ENCODE measurements at regions not wholly inside any gene's neighbourhood (a gene's known extent, or its start where the extent isn't known, plus 50 kb on each side); places are given as distances from the start of the nearest gene placed in this dataset.

DNA sequence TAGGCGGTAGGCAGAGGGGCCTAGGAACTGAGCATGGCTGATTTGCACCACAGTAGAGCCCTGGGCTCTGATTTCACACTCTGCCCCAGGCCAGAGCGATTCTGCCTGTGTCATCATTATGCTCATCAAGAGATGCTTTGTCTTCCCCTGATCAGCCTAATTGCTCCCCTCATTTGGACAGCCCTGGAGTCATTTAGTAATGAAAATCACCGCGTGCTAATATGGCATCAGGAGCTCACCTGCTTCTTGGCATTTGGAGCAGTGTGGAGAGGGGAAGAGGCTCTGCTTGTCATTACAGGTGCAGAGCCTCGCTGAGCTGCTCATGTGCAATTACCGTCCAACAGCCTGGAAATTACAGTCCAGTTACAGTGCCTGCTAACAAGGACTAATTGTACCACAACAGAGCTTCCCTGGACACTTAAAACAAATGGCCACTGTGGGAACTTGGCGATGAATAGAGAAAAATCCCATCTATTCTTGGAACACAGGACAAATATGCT, 157.1 kb upstream of the WSCD1 start (continued):
- TF ChIP-seq, protein P1, sequence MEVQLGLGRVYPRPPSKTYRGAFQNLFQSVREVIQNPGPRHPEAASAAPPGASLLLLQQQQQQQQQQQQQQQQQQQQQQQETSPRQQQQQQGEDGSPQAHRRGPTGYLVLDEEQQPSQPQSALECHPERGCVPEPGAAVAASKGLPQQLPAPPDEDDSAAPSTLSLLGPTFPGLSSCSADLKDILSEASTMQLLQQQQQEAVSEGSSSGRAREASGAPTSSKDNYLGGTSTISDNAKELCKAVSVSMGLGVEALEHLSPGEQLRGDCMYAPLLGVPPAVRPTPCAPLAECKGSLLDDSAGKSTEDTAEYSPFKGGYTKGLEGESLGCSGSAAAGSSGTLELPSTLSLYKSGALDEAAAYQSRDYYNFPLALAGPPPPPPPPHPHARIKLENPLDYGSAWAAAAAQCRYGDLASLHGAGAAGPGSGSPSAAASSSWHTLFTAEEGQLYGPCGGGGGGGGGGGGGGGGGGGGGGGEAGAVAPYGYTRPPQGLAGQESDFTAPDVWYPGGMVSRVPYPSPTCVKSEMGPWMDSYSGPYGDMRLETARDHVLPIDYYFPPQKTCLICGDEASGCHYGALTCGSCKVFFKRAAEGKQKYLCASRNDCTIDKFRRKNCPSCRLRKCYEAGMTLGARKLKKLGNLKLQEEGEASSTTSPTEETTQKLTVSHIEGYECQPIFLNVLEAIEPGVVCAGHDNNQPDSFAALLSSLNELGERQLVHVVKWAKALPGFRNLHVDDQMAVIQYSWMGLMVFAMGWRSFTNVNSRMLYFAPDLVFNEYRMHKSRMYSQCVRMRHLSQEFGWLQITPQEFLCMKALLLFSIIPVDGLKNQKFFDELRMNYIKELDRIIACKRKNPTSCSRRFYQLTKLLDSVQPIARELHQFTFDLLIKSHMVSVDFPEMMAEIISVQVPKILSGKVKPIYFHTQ (CRISPR knock-in tag; IDR thresholded peaks at IDR 0.05), result no peak
- TF ChIP-seq, protein P2, sequence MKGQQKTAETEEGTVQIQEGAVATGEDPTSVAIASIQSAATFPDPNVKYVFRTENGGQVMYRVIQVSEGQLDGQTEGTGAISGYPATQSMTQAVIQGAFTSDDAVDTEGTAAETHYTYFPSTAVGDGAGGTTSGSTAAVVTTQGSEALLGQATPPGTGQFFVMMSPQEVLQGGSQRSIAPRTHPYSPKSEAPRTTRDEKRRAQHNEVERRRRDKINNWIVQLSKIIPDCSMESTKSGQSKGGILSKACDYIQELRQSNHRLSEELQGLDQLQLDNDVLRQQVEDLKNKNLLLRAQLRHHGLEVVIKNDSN (CRISPR knock-in tag; IDR thresholded peaks at IDR 0.05), result no peak
- TF ChIP-seq ZNF263 (CRISPR knock-in tag; IDR thresholded peaks at IDR 0.05; ENCODE audit: low read depth), result no peak
- TF ChIP-seq CBFB (CRISPR knock-in tag; IDR thresholded peaks at IDR 0.05; ENCODE audit: low read depth), result no peak
- TF ChIP-seq IRF2 (CRISPR knock-in tag; IDR thresholded peaks at IDR 0.05; ENCODE audit: borderline replicate concordance, low read depth), result no peak
- no peak for TF ChIP-seq RORB (CRISPR knock-in tag; IDR thresholded peaks at IDR 0.05)
- TF ChIP-seq, protein P3, sequence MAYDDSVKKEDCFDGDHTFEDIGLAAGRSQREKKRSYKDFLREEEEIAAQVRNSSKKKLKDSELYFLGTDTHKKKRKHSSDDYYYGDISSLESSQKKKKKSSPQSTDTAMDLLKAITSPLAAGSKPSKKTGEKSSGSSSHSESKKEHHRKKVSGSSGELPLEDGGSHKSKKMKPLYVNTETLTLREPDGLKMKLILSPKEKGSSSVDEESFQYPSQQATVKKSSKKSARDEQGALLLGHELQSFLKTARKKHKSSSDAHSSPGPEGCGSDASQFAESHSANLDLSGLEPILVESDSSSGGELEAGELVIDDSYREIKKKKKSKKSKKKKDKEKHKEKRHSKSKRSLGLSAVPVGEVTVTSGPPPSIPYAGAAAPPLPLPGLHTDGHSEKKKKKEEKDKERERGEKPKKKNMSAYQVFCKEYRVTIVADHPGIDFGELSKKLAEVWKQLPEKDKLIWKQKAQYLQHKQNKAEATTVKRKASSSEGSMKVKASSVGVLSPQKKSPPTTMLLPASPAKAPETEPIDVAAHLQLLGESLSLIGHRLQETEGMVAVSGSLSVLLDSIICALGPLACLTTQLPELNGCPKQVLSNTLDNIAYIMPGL (CRISPR knock-in tag; IDR thresholded peaks at IDR 0.05), result no peak

DNA sequence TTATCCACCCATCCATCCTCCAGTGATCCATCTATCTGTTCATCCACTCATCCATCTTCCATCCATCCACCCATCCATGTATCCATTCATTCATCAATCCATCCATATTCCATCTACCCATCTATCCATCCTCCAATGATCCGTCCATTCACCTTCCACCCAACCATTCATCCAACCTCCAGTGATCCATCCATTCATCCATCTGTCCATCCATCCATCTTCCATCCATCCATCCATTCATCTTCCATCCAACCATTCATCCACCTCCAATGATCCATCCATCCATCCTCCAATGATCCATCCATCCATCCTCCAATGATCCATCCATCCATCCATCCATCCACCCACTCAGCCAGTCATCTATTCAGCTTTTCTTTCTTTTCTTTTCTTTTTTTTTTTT, 156.5 kb upstream of the WSCD1 start:
- no peak overlapping the region for H3K4me3 Mint-ChIP-seq
- no peak overlapping the region for H3K27ac Mint-ChIP-seq
- POLR2A ChIA-PET, result no interaction called here
- CTCF ChIA-PET, result interaction anchor here (0.9 kb wide), 1 partner anchor 119 kb away, joined by 3 read pairs; no protein-coding TSS in a partner anchor
- H3K36me3 Mint-ChIP-seq, result no peaks in the 10 kb centered on the region
- H3K27me3 Mint-ChIP-seq (ENCODE audit: low read depth), result peaks cover 32% of the 10 kb centered on the region
- H3K9me3 Mint-ChIP-seq, result peaks cover 6% of the 10 kb centered on the region
- H3K4me1 Mint-ChIP-seq, result peaks cover 22% of the 10 kb centered on the region
- TF ChIP-seq, protein P4, sequence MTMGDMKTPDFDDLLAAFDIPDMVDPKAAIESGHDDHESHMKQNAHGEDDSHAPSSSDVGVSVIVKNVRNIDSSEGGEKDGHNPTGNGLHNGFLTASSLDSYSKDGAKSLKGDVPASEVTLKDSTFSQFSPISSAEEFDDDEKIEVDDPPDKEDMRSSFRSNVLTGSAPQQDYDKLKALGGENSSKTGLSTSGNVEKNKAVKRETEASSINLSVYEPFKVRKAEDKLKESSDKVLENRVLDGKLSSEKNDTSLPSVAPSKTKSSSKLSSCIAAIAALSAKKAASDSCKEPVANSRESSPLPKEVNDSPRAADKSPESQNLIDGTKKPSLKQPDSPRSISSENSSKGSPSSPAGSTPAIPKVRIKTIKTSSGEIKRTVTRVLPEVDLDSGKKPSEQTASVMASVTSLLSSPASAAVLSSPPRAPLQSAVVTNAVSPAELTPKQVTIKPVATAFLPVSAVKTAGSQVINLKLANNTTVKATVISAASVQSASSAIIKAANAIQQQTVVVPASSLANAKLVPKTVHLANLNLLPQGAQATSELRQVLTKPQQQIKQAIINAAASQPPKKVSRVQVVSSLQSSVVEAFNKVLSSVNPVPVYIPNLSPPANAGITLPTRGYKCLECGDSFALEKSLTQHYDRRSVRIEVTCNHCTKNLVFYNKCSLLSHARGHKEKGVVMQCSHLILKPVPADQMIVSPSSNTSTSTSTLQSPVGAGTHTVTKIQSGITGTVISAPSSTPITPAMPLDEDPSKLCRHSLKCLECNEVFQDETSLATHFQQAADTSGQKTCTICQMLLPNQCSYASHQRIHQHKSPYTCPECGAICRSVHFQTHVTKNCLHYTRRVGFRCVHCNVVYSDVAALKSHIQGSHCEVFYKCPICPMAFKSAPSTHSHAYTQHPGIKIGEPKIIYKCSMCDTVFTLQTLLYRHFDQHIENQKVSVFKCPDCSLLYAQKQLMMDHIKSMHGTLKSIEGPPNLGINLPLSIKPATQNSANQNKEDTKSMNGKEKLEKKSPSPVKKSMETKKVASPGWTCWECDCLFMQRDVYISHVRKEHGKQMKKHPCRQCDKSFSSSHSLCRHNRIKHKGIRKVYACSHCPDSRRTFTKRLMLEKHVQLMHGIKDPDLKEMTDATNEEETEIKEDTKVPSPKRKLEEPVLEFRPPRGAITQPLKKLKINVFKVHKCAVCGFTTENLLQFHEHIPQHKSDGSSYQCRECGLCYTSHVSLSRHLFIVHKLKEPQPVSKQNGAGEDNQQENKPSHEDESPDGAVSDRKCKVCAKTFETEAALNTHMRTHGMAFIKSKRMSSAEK (CRISPR knock-in tag; IDR thresholded peaks at IDR 0.05; ENCODE audit: borderline replicate concordance), result no peak
- TF ChIP-seq ZNF232 (CRISPR knock-in tag; IDR thresholded peaks at IDR 0.05) (no peak), ZNF317 (CRISPR knock-in tag; IDR thresholded peaks at IDR 0.05; ENCODE audit: borderline replicate concordance, low read depth) (no peak), ZNF121 (CRISPR knock-in tag; IDR thresholded peaks at IDR 0.05) (no peak), EMX1 (CRISPR knock-in tag; IDR thresholded peaks at IDR 0.05) (no peak), NFYB (CRISPR knock-in tag; conservative IDR thresholded peaks at IDR 0.05; ENCODE audit: low read depth) (no peak), GTF2I (CRISPR knock-in tag; conservative IDR thresholded peaks at IDR 0.05) (no peak), GABPB1 (CRISPR knock-in tag; IDR thresholded peaks at IDR 0.05) (no peak), ZNF423 (CRISPR knock-in tag; IDR thresholded peaks at IDR 0.05) (no peak), ATF1 (CRISPR knock-in tag; IDR thresholded peaks at IDR 0.05) (no peak), ZNF396 (CRISPR knock-in tag; IDR thresholded peaks at IDR 0.05; ENCODE audit: borderline replicate concordance) (no peak), JUN (CRISPR knock-in tag; IDR thresholded peaks at IDR 0.05) (no peak)
- TF ChIP-seq, protein P5, sequence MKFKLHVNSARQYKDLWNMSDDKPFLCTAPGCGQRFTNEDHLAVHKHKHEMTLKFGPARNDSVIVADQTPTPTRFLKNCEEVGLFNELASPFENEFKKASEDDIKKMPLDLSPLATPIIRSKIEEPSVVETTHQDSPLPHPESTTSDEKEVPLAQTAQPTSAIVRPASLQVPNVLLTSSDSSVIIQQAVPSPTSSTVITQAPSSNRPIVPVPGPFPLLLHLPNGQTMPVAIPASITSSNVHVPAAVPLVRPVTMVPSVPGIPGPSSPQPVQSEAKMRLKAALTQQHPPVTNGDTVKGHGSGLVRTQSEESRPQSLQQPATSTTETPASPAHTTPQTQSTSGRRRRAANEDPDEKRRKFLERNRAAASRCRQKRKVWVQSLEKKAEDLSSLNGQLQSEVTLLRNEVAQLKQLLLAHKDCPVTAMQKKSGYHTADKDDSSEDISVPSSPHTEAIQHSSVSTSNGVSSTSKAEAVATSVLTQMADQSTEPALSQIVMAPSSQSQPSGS (CRISPR knock-in tag; IDR thresholded peaks at IDR 0.05; ENCODE audit: borderline replicate concordance, low read depth), result no peak
- TF ChIP-seq, protein P6, sequence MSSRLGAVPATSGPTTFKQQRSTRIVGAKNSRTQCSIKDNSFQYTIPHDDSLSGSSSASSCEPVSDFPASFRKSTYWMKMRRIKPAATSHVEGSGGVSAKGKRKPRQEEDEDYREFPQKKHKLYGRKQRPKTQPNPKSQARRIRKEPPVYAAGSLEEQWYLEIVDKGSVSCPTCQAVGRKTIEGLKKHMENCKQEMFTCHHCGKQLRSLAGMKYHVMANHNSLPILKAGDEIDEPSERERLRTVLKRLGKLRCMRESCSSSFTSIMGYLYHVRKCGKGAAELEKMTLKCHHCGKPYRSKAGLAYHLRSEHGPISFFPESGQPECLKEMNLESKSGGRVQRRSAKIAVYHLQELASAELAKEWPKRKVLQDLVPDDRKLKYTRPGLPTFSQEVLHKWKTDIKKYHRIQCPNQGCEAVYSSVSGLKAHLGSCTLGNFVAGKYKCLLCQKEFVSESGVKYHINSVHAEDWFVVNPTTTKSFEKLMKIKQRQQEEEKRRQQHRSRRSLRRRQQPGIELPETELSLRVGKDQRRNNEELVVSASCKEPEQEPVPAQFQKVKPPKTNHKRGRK (CRISPR knock-in tag; IDR thresholded peaks at IDR 0.05; ENCODE audit: borderline replicate concordance), result no peak
- TF ChIP-seq, protein P1 (CRISPR knock-in tag; IDR thresholded peaks at IDR 0.05), result no peak
- DNase-seq (ENCODE audit: low spot score), result no peak
- ATAC-seq, result no peak
